GM23338 (cell line): ENCODE measurements at regions not wholly inside any gene's neighbourhood (a gene's known extent, or its start where the extent isn't known, plus 50 kb on each side); places are given as distances from the start of the nearest gene placed in this dataset.

ENCODE experiments used
- CREB1 ChIP-seq: fragments of 250-450 bp; sonication (Bioruptor Pico); IDR thresholded peaks from 2 replicates; pipeline ENCODE4 v1.5.0; 2020; ENCODE audit warnings: low read depth, mild to moderate bottlenecking, moderate library complexity
- CTCF ChIP-seq, 2 experiments: fragments of 200-600 bp in 1 of 2; sonication (generic) in 1 of 2; conservative IDR thresholded peaks; 2 replicates each; pipeline versions ENCODE4 v1.5.1 to v1.6.1; 2016 to 2017; ENCODE audit warnings: antibody characterized with exemption in 2 of 2, low read depth in 2 of 2, mild to moderate bottlenecking in 2 of 2, moderate library complexity in 1 of 2
- EZH2 ChIP-seq: fragments of 200-600 bp; sonication (generic); IDR thresholded peaks from one replicate; pipeline ENCODE4 v1.8.0; 2017; ENCODE audit warnings: antibody characterized with exemption, mild to moderate bottlenecking, low read depth; ENCODE audit not compliant: unreplicated experiment
- EZH2phosphoT487 ChIP-seq: fragments of 200-600 bp; sonication (generic); IDR thresholded peaks from one replicate; pipeline ENCODE4 v1.8.1; 2018; ENCODE audit warnings: antibody characterized with exemption; ENCODE audit not compliant: unreplicated experiment
- JUNB ChIP-seq: IDR thresholded peaks from one replicate; pipeline ENCODE4 v1.6.1; 2016; ENCODE audit warnings: antibody characterized with exemption; ENCODE audit not compliant: unreplicated experiment
- NANOG ChIP-seq: IDR thresholded peaks from 2 replicates; pipeline ENCODE4 v1.6.1; 2016; ENCODE audit warnings: antibody characterized with exemption, borderline replicate concordance
- POLR2AphosphoS5 ChIP-seq: IDR thresholded peaks from 2 replicates; pipeline ENCODE4 v1.6.1; 2016; ENCODE audit warnings: antibody characterized with exemption, low read depth
- REST ChIP-seq: IDR thresholded peaks from one replicate; pipeline ENCODE4 v1.6.1; 2018; ENCODE audit warnings: antibody characterized with exemption; ENCODE audit not compliant: unreplicated experiment
- STAT1 ChIP-seq: IDR thresholded peaks from one replicate; pipeline ENCODE4 v1.6.1; 2016; ENCODE audit warnings: antibody characterized with exemption; ENCODE audit not compliant: unreplicated experiment
- ZNF114 ChIP-seq: fragments of 250-450 bp; sonication (Bioruptor Pico); IDR thresholded peaks from 2 replicates; pipeline ENCODE4 v1.5.0; 2020; ENCODE audit warnings: mild to moderate bottlenecking, moderate library complexity
- ZNF331 ChIP-seq: fragments of 250-450 bp; sonication (Bioruptor Pico); IDR thresholded peaks from 2 replicates; pipeline ENCODE4 v1.5.0; 2020; ENCODE audit warnings: low read depth, mild to moderate bottlenecking, moderate library complexity
- ZNF462 ChIP-seq: fragments of 250-450 bp; sonication (Bioruptor Pico); IDR thresholded peaks from 2 replicates; pipeline ENCODE4 v1.5.0; 2020; ENCODE audit warnings: mild to moderate bottlenecking, moderate library complexity

GRCh38 chr20:16922834-16923233, 174.7 kb downstream of the OTOR start:
- TF ChIP-seq CTCF (conservative IDR thresholded peaks at IDR 0.05; ENCODE audit: low read depth in 2 of 2): no peak
- TF ChIP-seq EZH2: no peak
- TF ChIP-seq CREB1 (CRISPR knock-in tag): no peak
- no peak for TF ChIP-seq REST
- TF ChIP-seq POLR2AphosphoS5: no peak
- no peak for TF ChIP-seq JUNB
- TF ChIP-seq EZH2phosphoT487: no peak
- no peak for TF ChIP-seq ZNF114 (CRISPR knock-in tag)
- TF ChIP-seq STAT1: no peak
- no peak for TF ChIP-seq NANOG
- TF ChIP-seq ZNF331: no peak
- TF ChIP-seq ZNF462: no peak
